Adrenal gland (tissue), 5 donors: ENCODE measurements at regions not wholly inside any gene's neighbourhood (a gene's known extent, or its start where the extent isn't known, plus 50 kb on each side); places are given as distances from the start of the nearest gene placed in this dataset.

Source experiments
- POLR2A ChIP-seq, 2 donors: fragments of 450-650 bp; IDR thresholded peaks; one replicate each; pipeline ENCODE4 v1.6.1; 2017; ENCODE audit warnings: antibody characterized with exemption in 2 of 2, mild to moderate bottlenecking in 2 of 2, moderate library complexity in 1 of 2
- TF ChIP-seq, protein P1 (sequence below), 6 experiments: fragments of 450-650 bp in 4 of 6; fragments of 200-600 bp in 2 of 6; sonication (generic) in 1 of 6; IDR thresholded peaks; 1 replicate in 5 of 6; 2 replicates in 1 of 6; pipeline versions ENCODE4 v1.5.1 to v1.8.0; 2016 to 2021; ENCODE audit warnings: antibody characterized with exemption in 6 of 6, mild to moderate bottlenecking in 2 of 6, moderate library complexity in 1 of 6
- donor health status: DM: no; HTN: no; CAD: no.

DNA sequence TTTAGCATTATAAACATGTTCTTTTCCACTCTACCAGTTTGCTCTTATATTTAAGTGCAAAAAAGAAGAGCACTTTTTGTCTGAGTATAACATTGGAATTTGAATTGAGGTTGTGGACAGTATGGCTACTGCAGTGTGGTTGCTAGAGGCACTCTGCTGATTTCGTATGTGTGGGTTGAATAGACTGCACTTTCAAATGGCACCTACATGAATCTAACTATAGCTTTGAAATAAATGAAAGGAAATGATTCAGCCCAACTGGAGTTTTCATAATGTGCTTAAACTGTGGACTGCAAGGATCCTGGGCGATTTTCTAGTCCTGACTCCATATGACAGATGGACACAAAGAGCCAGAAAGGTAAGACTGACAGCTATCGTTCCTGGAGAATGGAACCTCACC is 657.6 kb upstream of the RIOK2 start:
- TF ChIP-seq POLR2A (IDR thresholded peaks at IDR 0.05): no peak
- TF ChIP-seq, protein P1, sequence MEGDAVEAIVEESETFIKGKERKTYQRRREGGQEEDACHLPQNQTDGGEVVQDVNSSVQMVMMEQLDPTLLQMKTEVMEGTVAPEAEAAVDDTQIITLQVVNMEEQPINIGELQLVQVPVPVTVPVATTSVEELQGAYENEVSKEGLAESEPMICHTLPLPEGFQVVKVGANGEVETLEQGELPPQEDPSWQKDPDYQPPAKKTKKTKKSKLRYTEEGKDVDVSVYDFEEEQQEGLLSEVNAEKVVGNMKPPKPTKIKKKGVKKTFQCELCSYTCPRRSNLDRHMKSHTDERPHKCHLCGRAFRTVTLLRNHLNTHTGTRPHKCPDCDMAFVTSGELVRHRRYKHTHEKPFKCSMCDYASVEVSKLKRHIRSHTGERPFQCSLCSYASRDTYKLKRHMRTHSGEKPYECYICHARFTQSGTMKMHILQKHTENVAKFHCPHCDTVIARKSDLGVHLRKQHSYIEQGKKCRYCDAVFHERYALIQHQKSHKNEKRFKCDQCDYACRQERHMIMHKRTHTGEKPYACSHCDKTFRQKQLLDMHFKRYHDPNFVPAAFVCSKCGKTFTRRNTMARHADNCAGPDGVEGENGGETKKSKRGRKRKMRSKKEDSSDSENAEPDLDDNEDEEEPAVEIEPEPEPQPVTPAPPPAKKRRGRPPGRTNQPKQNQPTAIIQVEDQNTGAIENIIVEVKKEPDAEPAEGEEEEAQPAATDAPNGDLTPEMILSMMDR (IDR thresholded peaks at IDR 0.05): no peak
